ENCODE measurements at regions not wholly inside any gene's neighbourhood (a gene's known extent, or its start where the extent isn't known, plus 50 kb on each side); places are given as distances from the start of the nearest gene placed in this dataset.

GRCh38 chr12:33310471-33310870, 129.1 kb downstream of the SYT10 start:
- peaks cover 4% of the 10 kb centered on the region for H3K9me3 ChIP-seq
- WGBS = 85% methylated on average over 4 of the region's 4 CpGs

GRCh38 chr12:33304176-33304575, 135.4 kb downstream of the SYT10 start:
- Histone ChIP-seq H3K4me1 (no peaks in the 10 kb centered on the region), H3K4me3 (no peak overlapping the region), H3K27ac (no peak overlapping the region), H3K36me3 (no peaks in the 10 kb centered on the region), H3K27me3 (no peaks in the 10 kb centered on the region), H3K9me3 (no peaks in the 10 kb centered on the region)
- DNase-seq (ENCODE audit: low spot score in 2 of 2) = no peak
- TF ChIP-seq CTCF (IDR thresholded peaks at IDR 0.05) = no peak
- TF ChIP-seq POLR2A (IDR thresholded peaks at IDR 0.05) = no peak
- no peak for TF ChIP-seq EP300 (IDR thresholded peaks at IDR 0.05)
- TF ChIP-seq POLR2AphosphoS5 (IDR thresholded peaks at IDR 0.05) = no peak
- WGBS = 77% methylated on average over 2 of the region's 2 CpGs

More at GRCh38 chr12:33310471-33310870, 129.1 kb downstream of the SYT10 start:
- H3K27me3 ChIP-seq = no peaks in the 10 kb centered on the region
- no peak for TF ChIP-seq POLR2AphosphoS5 (IDR thresholded peaks at IDR 0.05)
- no peak for TF ChIP-seq POLR2A (IDR thresholded peaks at IDR 0.05)
- TF ChIP-seq EP300 (IDR thresholded peaks at IDR 0.05) = no peak
- no peak for TF ChIP-seq CTCF (IDR thresholded peaks at IDR 0.05)
- no peaks in the 10 kb centered on the region for H3K4me1 ChIP-seq
- no peak overlapping the region for H3K27ac ChIP-seq
- no peak overlapping the region for H3K4me3 ChIP-seq
- DNase-seq (ENCODE audit: low spot score in 2 of 2) = no peak
- H3K36me3 ChIP-seq = no peaks in the 10 kb centered on the region

DNA sequence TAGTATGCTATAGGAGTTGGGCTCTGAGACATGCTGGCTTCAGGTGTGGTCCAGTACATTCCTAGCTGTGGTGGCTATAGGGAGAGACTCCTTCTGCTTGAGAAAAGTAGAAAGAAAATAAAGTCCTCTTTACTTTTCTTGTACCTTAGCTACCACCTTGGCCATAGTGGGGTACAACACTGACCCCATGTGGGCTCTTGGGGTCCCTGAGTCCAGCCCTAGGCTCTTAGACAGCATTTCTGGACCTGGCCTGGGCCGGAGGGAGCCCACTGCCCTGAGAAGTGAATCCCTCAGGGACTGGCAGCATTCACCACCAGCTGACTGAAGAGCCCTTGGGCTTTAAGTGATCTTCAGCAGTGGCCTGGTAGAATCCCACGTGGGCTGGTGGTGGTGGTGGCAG, 143.1 kb downstream of the SYT10 start:
- H3K4me1 ChIP-seq = no peaks in the 10 kb centered on the region
- peaks cover 5% of the 10 kb centered on the region for H3K9me3 ChIP-seq
- TF ChIP-seq CTCF (IDR thresholded peaks at IDR 0.05) (no peak), POLR2AphosphoS5 (IDR thresholded peaks at IDR 0.05) (no peak), EP300 (IDR thresholded peaks at IDR 0.05) (no peak), POLR2A (IDR thresholded peaks at IDR 0.05) (no peak)
- no peak overlapping the region for H3K4me3 ChIP-seq
- H3K27ac ChIP-seq = no peak overlapping the region
- no peaks in the 10 kb centered on the region for H3K36me3 ChIP-seq
- 35% methylated on average over 2 of the region's 2 CpGs for WGBS
- H3K27me3 ChIP-seq = no peaks in the 10 kb centered on the region
- DNase-seq (ENCODE audit: low spot score in 2 of 2) = no peak

DNA sequence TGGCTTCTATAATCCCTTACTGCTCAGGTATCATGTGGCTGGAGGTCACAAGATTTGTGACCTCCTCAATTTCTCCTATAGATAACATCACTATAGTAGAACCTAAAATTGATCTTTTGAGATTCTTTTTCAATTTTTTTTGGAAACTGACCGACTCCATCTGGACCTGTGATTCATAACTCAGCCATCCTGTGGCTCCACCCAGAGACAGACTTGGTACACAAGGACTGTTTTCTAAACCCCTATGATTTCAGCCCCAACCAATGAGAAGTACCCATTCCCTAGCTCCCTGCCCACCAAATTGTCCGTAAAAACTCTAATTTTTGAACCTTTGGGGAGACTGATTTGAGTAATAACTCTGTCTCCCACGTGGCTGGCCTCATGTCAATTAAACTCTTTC, 148.9 kb downstream of the SYT10 start:
- Histone ChIP-seq H3K27me3 (no peaks in the 10 kb centered on the region), H3K4me3 (no peak overlapping the region), H3K27ac (no peak overlapping the region), H3K36me3 (no peaks in the 10 kb centered on the region), H3K9me3 (no peaks in the 10 kb centered on the region), H3K4me1 (no peaks in the 10 kb centered on the region)
- WGBS = 59% methylated on average over 3 of the region's 3 CpGs
- no peak for DNase-seq (ENCODE audit: low spot score in 2 of 2)
- TF ChIP-seq CTCF (IDR thresholded peaks at IDR 0.05) = no peak
- TF ChIP-seq POLR2A (IDR thresholded peaks at IDR 0.05) = no peak
- no peak for TF ChIP-seq POLR2AphosphoS5 (IDR thresholded peaks at IDR 0.05)
- TF ChIP-seq EP300 (IDR thresholded peaks at IDR 0.05) = no peak

GRCh38 chr12:33283054-33283453, 156.6 kb downstream of the SYT10 start:
- 89% methylated on average over 1 of the region's 1 CpG for WGBS
- no peak for TF ChIP-seq POLR2AphosphoS5 (IDR thresholded peaks at IDR 0.05)
- no peak for TF ChIP-seq CTCF (IDR thresholded peaks at IDR 0.05)
- TF ChIP-seq POLR2A (IDR thresholded peaks at IDR 0.05) = no peak
- TF ChIP-seq EP300 (IDR thresholded peaks at IDR 0.05) = no peak
- peaks cover 6% of the 10 kb centered on the region for H3K9me3 ChIP-seq
- H3K36me3 ChIP-seq = no peaks in the 10 kb centered on the region
- no peak overlapping the region for H3K27ac ChIP-seq
- H3K4me1 ChIP-seq = no peaks in the 10 kb centered on the region
- H3K4me3 ChIP-seq = no peak overlapping the region
- no peaks in the 10 kb centered on the region for H3K27me3 ChIP-seq
- DNase-seq (ENCODE audit: low spot score in 2 of 2) = no peak

All from suprapubic skin (tissue), 4 donors.